Adrenal gland (tissue), 5 donors: ENCODE measurements at regions not wholly inside any gene's neighbourhood (a gene's known extent, or its start where the extent isn't known, plus 50 kb on each side); places are given as distances from the start of the nearest gene placed in this dataset.

Source experiments
- CTCF ChIP-seq, 6 experiments: fragments of 450-650 bp in 4 of 6; fragments of 200-600 bp in 2 of 6; sonication (generic) in 1 of 6; IDR thresholded peaks; 1 replicate in 5 of 6; 2 replicates in 1 of 6; pipeline versions ENCODE4 v1.5.1 to v1.8.0; 2016 to 2021; ENCODE audit warnings: antibody characterized with exemption in 6 of 6, mild to moderate bottlenecking in 2 of 6, moderate library complexity in 1 of 6
- POLR2A ChIP-seq, 2 donors: fragments of 450-650 bp; IDR thresholded peaks; one replicate each; pipeline ENCODE4 v1.6.1; 2017; ENCODE audit warnings: antibody characterized with exemption in 2 of 2, mild to moderate bottlenecking in 2 of 2, moderate library complexity in 1 of 2
- donor health status: DM: no; HTN: no; CAD: no.

GRCh38 chr20:40010483-40010882 lies 678.6 kb downstream of the MAFB start:
- TF ChIP-seq CTCF (IDR thresholded peaks at IDR 0.05) (no peak), POLR2A (IDR thresholded peaks at IDR 0.05) (no peak)
